GM18499 (cell line): ENCODE measurements at regions not wholly inside any gene's neighbourhood (a gene's known extent, or its start where the extent isn't known, plus 50 kb on each side); places are given as distances from the start of the nearest gene placed in this dataset.

Source experiments
- ATAC-seq: cut with Tn5 transposase; IDR thresholded peaks from one replicate; pipeline ENCODE4 v1.9.1; 2021; ENCODE audit warnings: moderate number of reproducible peaks; ENCODE audit not compliant: insufficient read depth, unreplicated experiment

DNA sequence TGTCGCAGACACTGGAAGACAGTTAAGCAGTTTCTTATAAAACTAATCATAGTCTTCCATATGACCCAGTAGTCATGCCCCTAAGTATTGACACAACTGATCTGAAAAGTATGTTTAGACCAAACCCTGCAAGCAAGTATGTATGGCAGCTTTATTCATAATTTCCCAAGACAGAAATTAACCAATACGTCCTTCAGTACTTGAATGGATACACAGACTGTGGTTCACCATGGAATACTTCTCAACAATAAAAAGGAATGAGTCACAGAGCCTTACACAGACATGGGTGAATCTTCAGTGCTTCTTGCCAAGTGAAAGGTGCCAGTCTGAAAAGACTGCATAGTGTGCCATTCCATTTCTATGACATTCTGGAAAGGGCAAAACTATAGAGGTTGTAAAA, 50.2 kb upstream of the AKR1E2 start:
- no peak for ATAC-seq

- ATAC-seq, result no peak
Measured at GRCh38 chr10:4772202-4772570, 53.8 kb upstream of the AKR1E2 start.

DNA sequence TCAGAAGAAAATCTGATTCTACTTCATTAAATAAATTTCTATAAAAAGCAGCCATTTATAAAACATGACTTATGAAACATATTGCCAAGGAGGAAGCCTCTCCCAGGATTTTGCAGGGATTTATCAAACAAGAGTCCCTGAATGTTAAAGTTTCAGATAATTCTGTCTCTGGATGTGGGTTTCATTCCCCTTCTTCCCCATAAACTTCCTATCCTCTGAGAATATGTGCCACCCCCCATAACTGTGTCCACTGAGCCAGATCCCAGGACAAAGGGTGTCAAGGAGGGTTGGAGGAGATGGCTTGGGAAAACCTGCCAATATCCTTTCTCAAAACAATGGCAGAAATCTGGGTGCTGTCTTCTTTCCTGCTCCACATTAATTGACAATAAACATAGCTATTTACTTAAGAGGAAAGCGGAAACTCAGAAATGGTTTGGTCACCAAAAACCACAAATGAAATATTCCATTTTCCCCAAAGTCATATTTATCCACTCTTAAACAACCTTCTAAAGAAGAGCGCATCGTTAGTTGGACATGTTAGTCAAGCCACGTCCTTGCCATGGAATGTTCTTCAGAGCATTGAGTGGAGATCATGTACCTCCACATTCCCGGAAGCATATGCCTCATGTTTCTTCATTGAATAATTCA, 54.3 kb upstream of the AKR1E2 start:
- no peak for ATAC-seq

- no peak for ATAC-seq
Measured at GRCh38 chr10:4770801-4771553, 55.0 kb upstream of the AKR1E2 start.

GRCh38 chr10:4768416-4768815, 57.6 kb upstream of the AKR1E2 start:
- no peak for ATAC-seq

DNA sequence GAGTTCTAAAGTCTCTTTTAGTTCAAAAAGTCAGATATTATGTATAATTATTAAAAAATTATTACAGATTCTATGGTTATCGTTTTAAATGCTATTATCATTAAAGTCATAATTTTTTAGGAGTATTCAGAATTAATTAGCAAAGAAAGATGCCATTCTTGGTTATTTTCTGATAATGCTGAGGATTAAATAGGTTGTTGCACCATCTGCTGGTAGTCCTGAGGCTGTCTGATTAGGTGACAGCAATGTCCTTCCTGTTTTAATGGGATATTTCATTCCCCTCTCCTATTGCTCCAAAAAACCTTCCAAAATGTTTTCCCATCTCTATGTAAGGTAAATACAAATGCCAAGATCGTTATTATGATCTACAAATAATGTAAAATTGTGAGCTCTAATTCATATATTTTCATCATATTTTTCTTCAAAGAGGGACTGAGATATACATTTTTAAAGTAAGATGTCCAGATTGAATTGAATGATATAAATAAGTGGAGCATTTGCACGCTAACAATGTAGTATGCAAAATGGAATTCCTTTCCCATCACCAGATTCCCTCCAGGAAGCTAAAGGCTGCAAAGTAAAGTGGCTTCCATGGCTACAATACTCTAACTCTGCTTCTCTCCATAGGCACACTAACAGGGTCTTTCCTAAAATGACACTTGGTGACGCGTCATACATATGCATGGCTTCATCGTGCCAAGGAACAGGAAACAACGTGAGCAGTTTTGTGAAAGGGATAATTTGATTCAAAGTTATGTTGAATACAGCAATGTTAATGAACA, 58.8 kb upstream of the AKR1E2 start:
- no peak for ATAC-seq

DNA sequence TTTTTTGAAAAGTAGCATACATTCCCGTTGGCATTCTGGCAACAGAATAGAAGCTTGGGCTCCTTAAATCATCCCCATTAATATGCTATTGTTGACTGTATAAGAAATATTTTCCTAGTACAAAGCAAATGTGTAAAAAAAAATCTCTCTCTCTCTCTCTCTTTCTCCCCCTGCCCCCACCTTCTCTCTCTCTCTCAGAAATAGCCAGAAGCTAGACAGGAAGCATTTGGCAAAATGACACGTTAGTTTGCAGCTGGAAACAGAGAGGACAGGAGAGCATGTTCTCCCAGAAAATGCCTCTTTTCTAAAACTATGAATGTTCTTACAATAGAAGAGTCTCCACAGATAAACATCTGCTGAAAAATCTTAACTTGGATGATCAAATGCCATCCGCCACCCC, 59.6 kb upstream of the AKR1E2 start:
- no peak for ATAC-seq

DNA sequence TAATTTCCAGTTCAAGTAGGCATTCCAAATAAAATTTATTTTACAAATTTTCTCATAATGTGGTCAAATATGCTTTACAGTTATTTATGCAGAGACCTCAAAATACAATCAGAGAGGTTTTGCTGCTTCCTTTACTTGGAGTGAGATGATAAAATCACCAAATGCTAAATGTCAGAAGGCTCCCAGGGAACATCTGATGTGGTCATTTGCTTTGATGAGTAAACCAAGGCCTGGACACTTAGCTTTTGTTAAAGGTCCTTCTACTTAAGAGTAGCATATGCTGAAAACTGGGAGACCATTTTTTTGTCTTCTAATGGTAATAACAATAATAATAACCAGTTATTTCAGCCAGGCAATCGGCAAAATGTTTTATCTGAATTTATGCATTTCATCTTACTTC, 60.6 kb upstream of the AKR1E2 start:
- ATAC-seq, result no peak

DNA sequence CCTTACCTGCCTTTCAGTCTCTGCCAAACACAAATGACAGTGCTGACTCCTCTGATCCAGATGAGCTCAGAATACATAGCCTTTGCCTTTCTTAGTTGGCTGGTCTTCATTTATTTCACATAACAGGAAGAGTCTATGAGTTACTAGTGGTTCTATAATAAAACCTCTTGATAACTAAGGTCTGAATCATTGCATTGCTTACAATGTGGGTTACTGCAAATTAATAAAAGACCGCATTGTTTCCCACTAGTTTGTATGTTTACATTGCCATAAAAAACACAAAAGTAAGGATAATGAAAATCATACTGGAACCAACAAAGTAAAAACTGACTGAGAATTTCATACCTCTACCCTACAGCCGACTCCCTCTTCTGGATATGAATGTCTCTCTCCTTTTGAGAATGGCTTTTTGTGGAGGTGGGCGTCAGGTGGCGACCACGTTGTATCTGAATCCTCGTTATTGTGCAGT, 62.0 kb upstream of the AKR1E2 start:
- no peak for ATAC-seq

DNA sequence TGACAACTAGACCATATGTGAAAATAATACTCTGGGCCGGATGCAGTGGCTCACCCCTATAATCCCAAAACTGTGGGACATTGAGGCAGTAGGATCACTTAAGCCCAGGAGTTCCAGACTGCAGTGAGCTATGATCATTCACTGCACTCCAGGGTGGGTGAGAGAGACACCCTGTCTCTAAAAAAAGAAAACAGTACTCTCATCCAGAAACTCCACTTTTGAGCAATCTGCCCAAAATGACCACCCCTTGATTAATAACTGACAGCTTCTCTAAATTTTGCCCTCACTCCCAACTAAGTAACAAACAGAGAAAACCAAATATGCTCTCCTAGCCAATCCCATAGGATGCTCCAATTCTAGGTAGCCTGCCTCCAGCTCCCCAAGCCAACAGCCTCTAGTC, 62.5 kb upstream of the AKR1E2 start:
- no peak for ATAC-seq

GRCh38 chr10:4758256-4758655, 67.8 kb upstream of the AKR1E2 start:
- no peak for ATAC-seq

GRCh38 chr10:4755286-4755989, 70.6 kb upstream of the AKR1E2 start:
- no peak for ATAC-seq

GRCh38 chr10:4754143-4754542, 71.9 kb upstream of the AKR1E2 start:
- ATAC-seq, result no peak

DNA sequence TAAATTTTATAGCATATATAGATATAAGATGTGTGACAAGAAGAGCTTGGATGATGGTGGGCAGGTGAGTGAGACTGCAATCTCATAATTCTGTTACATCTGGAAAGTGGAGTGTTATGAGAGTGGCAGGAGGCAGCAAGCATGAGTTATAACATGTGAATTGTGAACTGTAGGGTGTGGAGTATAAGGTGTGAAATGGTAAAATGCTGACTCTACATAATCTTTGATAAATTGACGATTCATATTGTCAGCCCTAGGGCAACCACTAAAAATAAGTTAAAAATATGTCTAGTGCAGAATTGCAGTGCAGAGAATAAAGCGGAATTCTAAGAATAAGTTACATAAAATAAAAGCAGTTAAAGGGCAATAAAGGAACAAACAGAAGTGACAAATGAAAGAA, 74.8 kb upstream of the AKR1E2 start:
- no peak for ATAC-seq

GRCh38 chr10:4749271-4749574, 76.8 kb upstream of the AKR1E2 start:
- no peak for ATAC-seq

DNA sequence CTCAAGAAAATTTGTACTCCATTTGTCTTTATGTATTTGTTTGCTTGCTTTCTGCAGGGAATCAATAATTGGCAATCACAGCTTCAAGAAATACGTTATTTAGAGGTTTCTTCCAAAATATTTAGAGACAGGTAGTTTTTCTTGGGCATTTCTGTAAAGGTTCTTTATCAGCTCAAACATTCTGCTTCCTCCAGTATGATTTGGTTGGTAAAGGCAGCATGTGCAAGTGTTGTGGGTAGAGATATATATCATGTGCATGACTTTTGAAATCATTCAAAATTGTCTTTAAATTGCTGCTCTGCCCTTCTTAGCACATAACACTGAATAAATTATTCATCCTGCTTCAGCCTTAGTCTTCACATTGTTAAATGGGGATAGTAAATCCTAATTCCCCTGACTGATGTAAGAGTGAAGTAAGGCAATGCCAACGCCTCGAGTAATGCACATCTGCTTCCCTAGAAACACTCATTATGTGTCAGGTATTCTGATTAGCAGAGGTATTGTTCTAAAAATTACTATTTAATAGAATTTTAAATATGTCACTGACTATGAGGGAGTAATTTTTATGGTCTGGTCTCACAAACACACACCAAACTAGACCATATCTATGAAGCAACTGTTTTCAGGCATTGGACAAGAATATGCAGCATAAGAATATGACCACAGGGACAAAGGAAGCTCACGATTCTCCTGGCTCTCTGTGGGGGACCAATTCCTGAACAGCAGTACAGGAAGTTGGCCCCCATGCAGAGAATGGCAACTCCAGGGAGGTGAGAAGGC, 77.3 kb upstream of the AKR1E2 start:
- ATAC-seq, result no peak

DNA sequence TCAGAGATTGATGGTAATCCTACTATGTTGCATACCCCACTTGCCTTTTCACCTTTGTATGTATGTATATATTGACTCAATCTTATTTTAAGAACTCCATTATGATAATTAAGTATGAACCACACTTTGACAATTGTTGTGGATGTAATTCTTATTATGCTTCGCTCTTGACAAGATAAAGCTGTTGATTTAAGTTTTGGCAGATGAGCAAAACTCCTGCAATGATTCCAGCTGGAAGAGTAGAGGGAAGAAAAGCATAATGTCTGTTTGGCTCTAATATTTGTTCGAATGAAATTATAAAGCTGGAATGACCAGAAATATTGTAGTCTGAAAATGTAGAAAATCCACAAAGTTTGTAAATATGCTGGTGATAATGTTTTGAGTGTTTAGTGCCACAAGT, 83.8 kb upstream of the AKR1E2 start:
- no peak for ATAC-seq

DNA sequence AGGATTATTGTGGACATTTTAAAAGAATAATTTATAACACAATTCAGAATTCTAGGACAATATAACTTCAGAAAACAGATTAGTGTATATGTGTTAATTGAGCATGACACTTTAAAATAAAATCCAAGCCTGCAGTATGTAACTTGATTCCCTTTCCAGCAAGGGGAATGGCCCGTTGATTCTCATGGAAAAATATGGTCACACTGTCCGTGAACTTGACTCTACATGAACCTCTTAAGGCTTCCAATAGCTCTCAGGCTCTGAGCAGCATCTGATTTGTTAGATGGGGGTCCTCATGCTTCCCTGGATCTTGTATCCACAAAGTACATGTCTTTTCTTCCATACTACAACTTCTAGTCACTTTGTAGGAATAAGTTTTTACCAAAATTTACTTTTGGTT, 85.5 kb upstream of the AKR1E2 start:
- no peak for ATAC-seq

GRCh38 chr10:4736608-4737007, 89.4 kb upstream of the AKR1E2 start:
- no peak for ATAC-seq

- no peak for ATAC-seq
Measured at GRCh38 chr10:4736183-4736582, 89.8 kb upstream of the AKR1E2 start.
